Lower lobe of right lung (tissue), 2 donors: ENCODE measurements at regions not wholly inside any gene's neighbourhood (a gene's known extent, or its start where the extent isn't known, plus 50 kb on each side); places are given as distances from the start of the nearest gene placed in this dataset.
A peak's percentile ranks its signal among the peaks of the same experiment; 100 is the strongest.

Experiments used
- ATAC-seq, 2 donors: fragments of 200-7000 bp; cut with Tn5 transposase; one replicate each; pipeline ENCODE4 v1.9.1; 2020 to 2022; ENCODE audit warnings: mild to moderate bottlenecking in 2 of 2, moderate library complexity in 2 of 2
- DNase-seq: peaks from one replicate; pipeline ENCODE4 v3.0.0-alpha.2; 2020
- H3K27ac ChIP-seq: fragments of 200-600 bp; one replicate; pipeline ENCODE4 v1.8.0; 2022
- H3K27me3 ChIP-seq: fragments of 200-600 bp; one replicate; pipeline ENCODE4 v1.8.0; 2022; ENCODE audit warnings: low read depth
- H3K36me3 ChIP-seq: fragments of 200-600 bp; one replicate; pipeline ENCODE4 v1.8.0; 2022; ENCODE audit warnings: mild to moderate bottlenecking
- H3K4me1 ChIP-seq: fragments of 200-600 bp; one replicate; pipeline ENCODE4 v1.8.0; 2022
- H3K4me3 ChIP-seq: fragments of 200-600 bp; one replicate; pipeline ENCODE4 v1.8.0; 2022; ENCODE audit warnings: mild to moderate bottlenecking
- H3K9me3 ChIP-seq: fragments of 200-600 bp; one replicate; pipeline ENCODE4 v1.8.0; 2022
- CTCF ChIP-seq: fragments of 200-600 bp; IDR thresholded peaks from one replicate; pipeline ENCODE4 v1.8.0; 2022; ENCODE audit warnings: antibody characterized with exemption, mild to moderate bottlenecking
- intact Hi-C: fragments of 100-400 bp; cut with DNase I; formaldehyde crosslinking; loops from one replicate; pipeline ENCODE4 v1.11.0; 2022
- donor health status: DM: no; HTN: yes; CAD: no; lungs with severe emphysema.

- Histone ChIP-seq H3K4me3 (peak overlapping the region; percentile 68), H3K36me3 (no peaks in the 10 kb centered on the region), H3K27ac (peak overlapping the region; percentile 98), H3K27me3 (no peaks in the 10 kb centered on the region), H3K4me1 (peaks cover 26% of the 10 kb centered on the region), H3K9me3 (no peaks in the 10 kb centered on the region)
- intact Hi-C loops: no loop called here
- ATAC-seq (peak; percentile 1 to 7), DNase-seq (no peak)
- TF ChIP-seq CTCF: no peak
These were observed 204.4 kb upstream of the IER5L start for GRCh38 chr9:129382281-129383018.

GRCh38 chr9:129381481-129381957 is 203.5 kb upstream of the IER5L start:
- Histone ChIP-seq H3K36me3 (no peaks in the 10 kb centered on the region), H3K4me3 (no peak overlapping the region), H3K27ac (no peak overlapping the region), H3K9me3 (no peaks in the 10 kb centered on the region), H3K4me1 (peaks cover 26% of the 10 kb centered on the region), H3K27me3 (no peaks in the 10 kb centered on the region)
- DNase-seq: no peak
- intact Hi-C loops: no loop called here
- TF ChIP-seq CTCF: no peak
- no peak for ATAC-seq

GRCh38 chr9:129380961-129381401 is 202.9 kb upstream of the IER5L start:
- DNase-seq (no peak), ATAC-seq (no peak)
- Histone ChIP-seq H3K27me3 (no peaks in the 10 kb centered on the region), H3K9me3 (no peaks in the 10 kb centered on the region), H3K4me3 (no peak overlapping the region), H3K4me1 (peaks cover 26% of the 10 kb centered on the region), H3K27ac (no peak overlapping the region), H3K36me3 (no peaks in the 10 kb centered on the region)
- intact Hi-C loops: no loop called here
- TF ChIP-seq CTCF: no peak

- Histone ChIP-seq H3K9me3 (no peaks in the 10 kb centered on the region), H3K27ac (no peak overlapping the region)
- no peak for TF ChIP-seq CTCF
These were observed 201.8 kb upstream of the IER5L start for GRCh38 chr9:129379886-129380285.

GRCh38 chr9:129379181-129379836 is 201.2 kb upstream of the IER5L start:
- Histone ChIP-seq H3K36me3 (no peaks in the 10 kb centered on the region), H3K9me3 (no peaks in the 10 kb centered on the region), H3K4me1 (peaks cover 25% of the 10 kb centered on the region), H3K27me3 (no peaks in the 10 kb centered on the region), H3K4me3 (no peak overlapping the region), H3K27ac (no peak overlapping the region)
- DNase-seq: no peak
- intact Hi-C loops: no loop called here
- no peak for ATAC-seq
- no peak for TF ChIP-seq CTCF

More at GRCh38 chr9:129379886-129380285, 201.8 kb upstream of the IER5L start:
- no peak for DNase-seq
- peaks cover 26% of the 10 kb centered on the region for H3K4me1 ChIP-seq
- intact Hi-C loops: no loop called here
- H3K4me3 ChIP-seq: no peak overlapping the region
- H3K27me3 ChIP-seq: no peaks in the 10 kb centered on the region
- H3K36me3 ChIP-seq: no peaks in the 10 kb centered on the region
- no peak for ATAC-seq
